D721Med (cell line): ENCODE measurements at regions not wholly inside any gene's neighbourhood (a gene's known extent, or its start where the extent isn't known, plus 50 kb on each side); places are given as distances from the start of the nearest gene placed in this dataset.

Experiments used
- DNase-seq: peaks from one replicate; pipeline ENCODE4 v3.0.0; 2011; ENCODE audit warnings: low spot score; ENCODE audit not compliant: insufficient read length
- FAIRE-seq: peaks from 2 replicates; lab custom pipeline; 2011; peaks lifted over from hg19 to GRCh38; lab: Jason Lieb, UNC
- TF ChIP-seq, protein P1 (sequence below): IDR thresholded peaks from 2 replicates; pipeline ENCODE4 v1.5.1; 2012; ENCODE audit warnings: mild to moderate bottlenecking, control low read depth; ENCODE audit not compliant: insufficient read depth; ENCODE audit errors: missing control alignments

DNA sequence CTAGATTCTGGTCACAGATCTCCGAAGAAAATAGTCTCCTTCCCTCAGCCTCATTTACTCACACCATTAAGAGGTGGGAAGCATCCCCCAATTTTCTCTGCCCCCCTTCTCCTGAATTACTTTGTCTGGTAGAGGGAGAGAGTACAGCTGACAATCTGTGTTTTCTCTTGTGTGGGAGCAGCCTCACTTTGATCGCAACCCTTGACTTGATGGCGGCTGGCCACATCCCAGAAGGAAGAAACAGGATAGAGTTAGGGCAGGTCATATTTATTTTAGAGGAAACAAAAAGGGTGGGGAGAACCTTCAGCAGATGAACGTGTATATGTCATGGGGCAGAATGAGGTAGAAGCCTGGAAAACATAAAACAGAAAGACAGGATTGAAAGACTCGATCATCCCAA lies 82.4 kb upstream of the FAM171A1 start:
- TF ChIP-seq, protein P1, sequence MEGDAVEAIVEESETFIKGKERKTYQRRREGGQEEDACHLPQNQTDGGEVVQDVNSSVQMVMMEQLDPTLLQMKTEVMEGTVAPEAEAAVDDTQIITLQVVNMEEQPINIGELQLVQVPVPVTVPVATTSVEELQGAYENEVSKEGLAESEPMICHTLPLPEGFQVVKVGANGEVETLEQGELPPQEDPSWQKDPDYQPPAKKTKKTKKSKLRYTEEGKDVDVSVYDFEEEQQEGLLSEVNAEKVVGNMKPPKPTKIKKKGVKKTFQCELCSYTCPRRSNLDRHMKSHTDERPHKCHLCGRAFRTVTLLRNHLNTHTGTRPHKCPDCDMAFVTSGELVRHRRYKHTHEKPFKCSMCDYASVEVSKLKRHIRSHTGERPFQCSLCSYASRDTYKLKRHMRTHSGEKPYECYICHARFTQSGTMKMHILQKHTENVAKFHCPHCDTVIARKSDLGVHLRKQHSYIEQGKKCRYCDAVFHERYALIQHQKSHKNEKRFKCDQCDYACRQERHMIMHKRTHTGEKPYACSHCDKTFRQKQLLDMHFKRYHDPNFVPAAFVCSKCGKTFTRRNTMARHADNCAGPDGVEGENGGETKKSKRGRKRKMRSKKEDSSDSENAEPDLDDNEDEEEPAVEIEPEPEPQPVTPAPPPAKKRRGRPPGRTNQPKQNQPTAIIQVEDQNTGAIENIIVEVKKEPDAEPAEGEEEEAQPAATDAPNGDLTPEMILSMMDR: no peak
- no peak for FAIRE-seq
- DNase-seq: no peak

DNA sequence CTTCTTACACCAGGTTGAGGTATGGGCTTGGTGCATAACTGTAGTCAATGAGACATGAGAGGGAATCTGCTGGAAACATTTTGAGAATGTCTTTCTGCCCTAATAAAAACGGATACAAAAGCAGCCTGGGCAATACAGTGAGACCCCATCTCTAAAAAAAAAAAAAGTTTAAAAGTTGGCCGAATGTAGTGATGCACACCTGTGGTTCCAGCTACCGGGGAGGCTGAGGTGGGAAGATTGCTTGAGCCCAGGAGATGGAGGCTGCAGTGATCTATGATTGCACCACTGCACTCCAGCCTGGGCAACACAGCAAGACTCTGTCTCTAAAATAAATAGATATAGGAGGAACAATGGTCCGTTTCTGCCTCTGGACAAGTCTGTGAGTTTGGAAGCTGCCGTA lies 81.5 kb upstream of the FAM171A1 start:
- no peak for FAIRE-seq

DNA sequence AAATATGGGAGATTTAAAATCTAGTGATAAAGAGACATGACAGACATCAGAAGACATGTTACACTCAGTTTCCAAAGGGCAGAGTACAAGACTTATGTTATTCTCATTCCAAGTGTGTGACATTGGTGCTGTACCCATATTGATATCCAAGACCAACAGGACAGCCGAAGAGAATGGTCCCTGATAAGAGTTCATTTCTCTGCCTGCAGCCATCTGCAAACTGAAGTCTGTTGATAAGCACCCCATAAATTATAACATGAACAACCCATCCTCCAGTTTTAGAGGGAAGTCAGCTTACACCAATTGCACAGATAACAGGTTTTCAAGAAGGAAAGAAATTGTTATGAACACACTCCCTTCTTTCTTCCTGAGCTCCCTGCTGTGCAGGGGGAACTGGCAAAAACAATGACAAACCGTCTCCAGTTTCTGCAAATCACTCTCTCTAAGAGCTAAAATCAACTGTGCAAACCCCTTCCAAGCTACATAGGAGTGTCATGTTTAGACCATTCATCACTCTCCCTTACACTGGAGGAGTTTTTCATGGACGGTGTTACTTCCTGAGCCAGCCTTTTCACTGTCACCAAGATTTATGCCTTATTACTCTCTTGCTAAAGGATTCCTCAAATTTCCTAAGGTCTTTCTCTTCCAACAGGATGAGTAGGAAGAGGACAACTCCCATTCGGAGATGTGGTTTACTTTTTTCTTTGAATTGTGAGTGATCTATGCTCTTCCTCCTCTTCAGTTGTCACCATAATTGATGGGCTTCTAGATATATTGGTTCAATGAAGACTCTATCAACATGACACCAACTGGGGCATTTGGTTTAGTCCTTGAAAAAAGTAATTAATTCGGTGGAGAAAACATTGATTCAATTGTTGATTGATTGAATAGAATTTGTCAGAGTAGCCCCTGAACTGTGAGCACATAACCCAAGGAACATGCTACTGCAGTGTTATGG lies 80.3 kb upstream of the FAM171A1 start:
- TF ChIP-seq, protein P1: no peak
- DNase-seq: no peak

More for the DNA sequence above, 81.5 kb upstream of the FAM171A1 start:
- TF ChIP-seq, protein P1: no peak
- no peak for DNase-seq

DNA sequence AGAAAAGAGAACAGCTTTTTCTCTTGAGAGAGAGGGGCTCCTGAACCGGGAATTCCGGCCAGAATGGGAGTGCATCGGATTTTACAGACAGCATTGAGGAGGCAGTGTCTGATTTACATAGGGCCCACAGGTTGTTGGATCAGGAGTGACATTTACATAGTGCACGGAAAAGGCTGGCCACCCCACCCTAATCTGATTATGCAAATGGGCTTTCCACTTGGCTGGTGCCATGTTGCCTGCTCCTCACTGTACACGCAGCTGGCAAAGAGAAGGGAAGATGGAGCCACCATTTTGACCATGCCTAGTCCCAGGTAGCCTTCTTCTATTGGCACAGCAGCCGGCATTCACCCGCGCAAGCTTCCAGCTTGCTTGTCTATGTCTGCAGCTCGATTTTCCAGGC lies 77.5 kb upstream of the FAM171A1 start:
- TF ChIP-seq, protein P1: no peak
- no peak for FAIRE-seq
- no peak for DNase-seq

More for the DNA sequence above, 80.3 kb upstream of the FAM171A1 start:
- FAIRE-seq: no peak

DNA sequence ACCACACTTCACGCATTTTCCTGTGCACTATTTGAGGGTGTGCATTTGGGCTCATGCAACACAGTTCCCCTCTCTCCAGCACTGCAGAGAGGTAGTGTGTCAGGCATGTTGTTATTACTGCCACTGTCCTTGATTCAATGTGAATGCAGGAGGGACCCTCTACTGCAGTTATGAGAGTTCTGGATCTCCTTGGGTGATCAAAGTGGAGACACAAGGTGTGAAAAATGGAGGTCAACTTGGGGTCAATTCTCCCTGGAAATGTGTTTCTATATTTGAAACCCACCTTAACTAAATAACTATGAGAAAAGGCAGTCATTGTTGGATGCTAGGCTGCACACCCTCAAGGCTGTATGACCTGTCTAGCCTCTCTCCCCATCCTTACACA lies 73.9 kb upstream of the FAM171A1 start:
- FAIRE-seq: no peak
- DNase-seq: no peak
- TF ChIP-seq, protein P1: no peak

DNA sequence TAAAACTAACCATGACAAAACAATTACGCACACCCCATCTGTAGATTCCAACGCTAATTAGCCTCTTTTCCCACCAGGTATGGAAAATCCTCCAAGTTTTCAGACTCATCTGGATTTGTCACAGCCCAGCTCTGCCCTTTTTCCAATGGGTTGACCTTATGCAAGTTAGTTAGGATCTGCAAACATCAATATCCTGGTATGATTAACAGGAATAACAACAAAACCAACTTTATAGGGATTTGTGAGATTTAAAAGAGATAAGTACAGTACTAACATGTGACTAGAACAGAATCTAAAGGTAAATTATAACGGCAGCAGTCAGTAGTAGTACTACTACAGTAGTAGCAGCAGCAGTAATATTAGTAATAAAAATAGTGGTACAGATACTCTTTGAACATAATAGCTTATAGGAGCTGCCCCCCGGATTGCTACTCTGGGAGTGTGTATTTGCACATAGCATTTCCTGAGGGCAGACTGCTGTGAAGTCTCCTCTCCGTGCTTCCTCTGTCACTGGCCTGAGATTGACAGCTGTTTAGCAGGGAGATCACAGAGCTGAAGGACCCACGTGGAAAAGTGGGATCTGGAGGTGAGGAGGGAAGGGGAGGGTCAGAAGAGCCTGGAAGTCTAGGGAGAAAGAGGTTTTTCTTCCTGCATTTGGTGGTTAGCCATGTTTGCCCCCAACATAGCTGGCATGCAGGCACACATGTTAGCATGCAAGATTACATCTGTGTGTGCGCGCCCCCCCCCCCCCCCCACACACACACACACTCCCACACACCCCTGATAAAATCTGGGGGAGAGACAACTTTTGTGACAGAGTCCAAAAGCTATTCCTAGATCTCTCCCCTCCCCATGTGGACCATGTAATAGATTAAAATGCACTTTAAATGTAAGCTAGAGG lies 73.3 kb upstream of the FAM171A1 start:
- FAIRE-seq: no peak

More for the DNA sequence above, 73.3 kb upstream of the FAM171A1 start:
- no peak for DNase-seq
- TF ChIP-seq, protein P1: no peak
